GM10248 (cell line): ENCODE measurements at regions not wholly inside any gene's neighbourhood (a gene's known extent, or its start where the extent isn't known, plus 50 kb on each side); places are given as distances from the start of the nearest gene placed in this dataset.

Experiments used
- CTCF ChIA-PET: fragments of 300-600 bp; sonication (Branson Sonifier 250); formaldehyde crosslinking; extraction: SDS; loops from one replicate; lab custom pipeline; 2021; ENCODE audit warnings: antibody characterized with exemption; lab: Yijun Ruan, JAX
- POLR2A ChIA-PET: fragments of 350-650 bp; sonication (Branson Sonifier 250); formaldehyde crosslinking; extraction: SDS; loops from one replicate; lab custom pipeline; 2020; ENCODE audit warnings: antibody characterized with exemption; lab: Yijun Ruan, JAX
- DNase-seq: peaks from one replicate; pipeline ENCODE4 v3.0.0; 2012; ENCODE audit errors: extremely low spot score
- TF ChIP-seq, protein P1 (sequence below): IDR thresholded peaks from 2 replicates; pipeline ENCODE4 v1.5.1; 2012; ENCODE audit warnings: mild to moderate bottlenecking, low read depth; ENCODE audit errors: extremely low read depth, missing control alignments, control extremely low read depth

DNA sequence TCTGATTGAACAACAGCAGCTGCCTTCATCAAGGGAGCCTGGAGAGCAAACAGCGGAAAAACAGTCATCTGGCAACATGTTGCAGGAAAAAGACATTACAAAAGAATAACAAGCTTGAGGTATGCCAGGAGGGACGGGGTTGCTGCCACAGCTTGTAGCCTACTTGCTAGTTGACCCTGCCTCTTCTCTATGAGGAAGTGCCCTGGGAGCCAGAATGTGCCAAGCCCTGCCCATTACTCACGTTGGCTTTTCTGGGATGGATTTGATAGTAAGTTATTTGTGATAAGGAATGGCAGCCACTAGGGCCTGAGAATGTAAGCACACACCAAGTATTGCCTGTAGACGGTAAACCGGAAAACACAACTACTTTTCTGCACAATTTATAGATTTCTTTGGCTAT is 113.5 kb upstream of the KIRREL3 start:
- POLR2A ChIA-PET, result no interaction called here
- no peak for DNase-seq
- TF ChIP-seq, protein P1, sequence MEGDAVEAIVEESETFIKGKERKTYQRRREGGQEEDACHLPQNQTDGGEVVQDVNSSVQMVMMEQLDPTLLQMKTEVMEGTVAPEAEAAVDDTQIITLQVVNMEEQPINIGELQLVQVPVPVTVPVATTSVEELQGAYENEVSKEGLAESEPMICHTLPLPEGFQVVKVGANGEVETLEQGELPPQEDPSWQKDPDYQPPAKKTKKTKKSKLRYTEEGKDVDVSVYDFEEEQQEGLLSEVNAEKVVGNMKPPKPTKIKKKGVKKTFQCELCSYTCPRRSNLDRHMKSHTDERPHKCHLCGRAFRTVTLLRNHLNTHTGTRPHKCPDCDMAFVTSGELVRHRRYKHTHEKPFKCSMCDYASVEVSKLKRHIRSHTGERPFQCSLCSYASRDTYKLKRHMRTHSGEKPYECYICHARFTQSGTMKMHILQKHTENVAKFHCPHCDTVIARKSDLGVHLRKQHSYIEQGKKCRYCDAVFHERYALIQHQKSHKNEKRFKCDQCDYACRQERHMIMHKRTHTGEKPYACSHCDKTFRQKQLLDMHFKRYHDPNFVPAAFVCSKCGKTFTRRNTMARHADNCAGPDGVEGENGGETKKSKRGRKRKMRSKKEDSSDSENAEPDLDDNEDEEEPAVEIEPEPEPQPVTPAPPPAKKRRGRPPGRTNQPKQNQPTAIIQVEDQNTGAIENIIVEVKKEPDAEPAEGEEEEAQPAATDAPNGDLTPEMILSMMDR, result no peak
- CTCF ChIA-PET, result interaction anchor here (0.7 kb wide), 1 partner anchor 16 kb away, joined by 3 read pairs; no protein-coding TSS in a partner anchor

DNA sequence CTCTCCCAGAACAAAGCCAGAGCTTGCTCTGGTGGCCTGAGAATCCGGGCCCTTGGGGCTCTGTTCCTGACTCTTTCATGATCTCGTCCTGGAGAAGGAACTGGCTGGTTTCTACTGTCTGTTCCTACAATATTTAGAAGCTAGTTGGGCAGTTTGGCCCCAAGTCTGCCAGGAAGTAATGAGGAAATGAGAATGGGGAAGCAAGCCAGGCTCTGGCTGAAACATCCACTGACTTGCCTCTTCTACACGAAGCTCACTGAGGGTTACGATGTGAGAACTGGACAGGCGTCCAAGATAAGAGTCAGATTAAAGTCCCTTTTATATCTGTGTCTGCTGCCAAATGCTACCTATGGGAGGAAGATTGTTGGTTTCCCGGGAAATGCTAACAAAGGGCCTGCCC is 110.0 kb upstream of the KIRREL3 start:
- POLR2A ChIA-PET, result no interaction called here

DNA sequence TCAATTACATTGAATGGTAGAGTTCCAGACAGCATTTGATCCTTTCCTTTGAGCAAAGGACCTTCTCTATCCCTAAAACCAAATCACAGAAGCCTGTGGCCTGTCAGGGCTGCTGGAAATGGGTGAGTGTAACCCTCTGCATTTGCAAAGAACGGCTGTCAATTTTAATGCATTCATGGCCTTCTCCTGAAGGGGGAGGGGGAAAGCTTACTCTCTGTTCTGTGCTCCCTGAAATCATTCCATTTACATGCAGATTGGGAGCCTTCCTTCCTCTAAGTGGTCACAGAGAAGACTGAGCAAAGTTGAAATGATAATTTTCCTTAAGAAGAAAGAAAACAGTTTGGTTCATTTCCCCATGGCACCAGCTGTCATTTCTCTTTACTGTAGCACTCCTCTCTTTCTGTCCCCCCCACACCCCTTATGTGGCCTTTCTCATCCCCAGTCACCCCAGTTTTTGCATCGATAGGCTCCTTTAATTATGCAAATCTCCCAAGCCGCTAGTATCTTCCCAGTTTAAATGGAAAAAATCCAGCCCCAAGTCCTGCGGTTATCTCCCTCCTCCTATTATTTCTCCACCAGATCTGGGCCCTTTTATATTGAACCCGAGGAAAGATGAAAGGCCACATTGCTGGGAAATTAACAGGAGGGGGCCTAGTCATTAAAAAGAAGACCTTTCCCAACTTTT is 109.4 kb upstream of the KIRREL3 start:
- ChIA-PET POLR2A (no interaction called here), CTCF (no interaction called here)
- TF ChIP-seq, protein P1, result no peak
- no peak for DNase-seq

More for the DNA sequence above, 110.0 kb upstream of the KIRREL3 start:
- DNase-seq, result no peak
- TF ChIP-seq, protein P1, result no peak
- CTCF ChIA-PET, result interaction anchor here (1.6 kb wide), 1 partner anchor 404 kb away, joined by 3 read pairs; no protein-coding TSS in a partner anchor

DNA sequence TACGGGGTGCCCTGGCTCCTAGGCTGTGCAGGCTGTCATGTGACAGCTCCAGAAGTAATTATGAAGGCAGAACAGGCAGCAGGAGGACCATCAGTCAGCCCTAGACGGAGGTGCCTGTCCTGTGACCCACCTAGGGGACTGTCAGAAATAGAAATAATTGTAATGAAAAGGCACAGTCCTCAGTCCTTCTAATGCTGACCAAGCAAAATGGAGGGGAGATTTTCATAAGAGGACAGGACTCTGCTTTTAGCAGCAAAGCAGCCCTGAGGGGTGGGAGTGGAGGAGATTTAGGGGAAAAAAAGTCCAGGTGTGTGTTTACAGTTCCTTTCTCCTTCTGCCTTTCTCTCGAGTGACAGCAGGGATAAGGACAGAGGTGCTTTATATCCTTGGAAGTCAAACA is 108.3 kb upstream of the KIRREL3 start:
- CTCF ChIA-PET, result interaction anchor here (1.2 to 1.4 kb wide), 2 partner anchors 10 to 14 kb away, joined by 3 read pairs; no protein-coding TSS in a partner anchor
- POLR2A ChIA-PET, result no interaction called here
- TF ChIP-seq, protein P1, result no peak
- no peak for DNase-seq

DNA sequence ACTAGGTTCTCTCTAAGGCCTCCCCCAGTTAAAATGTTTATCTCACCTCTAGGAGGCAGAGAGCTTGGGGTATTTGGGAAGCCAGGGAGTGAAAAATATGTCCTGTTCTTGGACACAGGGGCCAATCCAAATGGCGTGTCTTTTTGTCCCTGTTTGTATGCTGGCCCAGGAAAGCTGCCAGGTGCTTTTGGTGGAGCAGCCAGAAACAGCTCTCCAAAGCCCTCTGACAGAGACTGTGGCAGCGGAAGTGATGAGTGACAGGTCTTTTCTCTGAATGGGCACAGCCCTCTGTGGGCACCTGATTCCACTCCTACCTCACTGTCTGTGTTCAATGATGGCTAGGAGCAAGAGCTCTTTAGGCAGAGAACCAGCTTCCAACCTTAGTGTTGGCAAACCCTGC is 106.4 kb upstream of the KIRREL3 start:
- no peak for DNase-seq
- CTCF ChIA-PET, result interaction anchor here (1.3 to 1.8 kb wide), 2 partner anchors 9 to 10 kb away, joined by 3 to 4 read pairs; no protein-coding TSS in a partner anchor
- POLR2A ChIA-PET, result no interaction called here
- TF ChIP-seq, protein P1, result no peak

DNA sequence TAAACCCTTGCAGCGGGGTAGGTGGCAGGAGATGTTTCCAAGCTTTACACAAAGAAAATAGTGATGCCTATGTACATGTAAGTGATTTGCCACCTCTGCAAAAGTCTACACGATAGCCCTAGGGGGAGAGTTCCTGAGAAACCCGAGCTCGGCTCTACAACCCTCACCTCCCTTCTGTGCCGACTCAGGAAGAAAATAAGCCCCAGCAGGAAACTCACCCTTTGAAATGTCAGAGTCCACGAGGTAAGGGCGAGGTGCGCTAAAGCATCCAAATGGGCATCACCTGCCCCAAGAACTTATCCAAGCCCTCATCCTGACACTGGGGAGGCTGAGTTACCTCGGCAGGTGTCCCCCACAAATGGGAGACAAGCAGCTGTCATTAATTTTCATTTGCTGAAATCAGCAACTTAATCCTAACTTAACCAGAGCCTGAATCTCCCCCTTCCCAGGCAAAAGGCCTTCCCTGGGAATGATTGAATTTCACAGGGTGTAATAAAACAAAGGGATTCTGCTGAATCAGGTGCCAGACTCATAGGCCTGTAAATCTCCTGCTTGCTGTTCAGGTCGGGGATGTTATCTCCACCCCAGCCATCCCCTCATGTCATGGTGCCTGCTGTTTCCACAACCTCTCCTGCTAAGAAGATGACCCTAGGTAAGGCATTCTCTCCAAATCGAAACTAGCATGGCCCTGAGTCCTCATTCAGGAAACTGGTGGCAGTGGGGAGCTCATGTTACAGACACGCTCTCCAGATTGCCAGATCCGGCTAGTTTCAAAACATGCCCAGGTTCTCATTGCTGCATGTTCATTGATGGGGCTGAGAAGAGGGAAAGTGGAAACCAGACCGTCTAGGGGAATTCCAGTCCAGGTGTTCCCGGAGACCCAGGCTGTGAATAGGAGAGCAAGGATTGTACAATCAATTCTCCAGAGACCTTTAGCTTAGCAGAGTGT is 105.3 kb upstream of the KIRREL3 start:
- TF ChIP-seq, protein P1, result no peak
- no peak for DNase-seq
- ChIA-PET CTCF (interaction anchor here (1.8 kb wide), 1 partner anchor 9 kb away, joined by 4 read pairs; no protein-coding TSS in a partner anchor), POLR2A (no interaction called here)
